GM18498 (cell line): ENCODE measurements at regions not wholly inside any gene's neighbourhood (a gene's known extent, or its start where the extent isn't known, plus 50 kb on each side); places are given as distances from the start of the nearest gene placed in this dataset.

Source experiments
- ATAC-seq: cut with Tn5 transposase; IDR thresholded peaks from one replicate; pipeline ENCODE4 v1.9.1; 2021; ENCODE audit warnings: mild to moderate bottlenecking, moderate library complexity; ENCODE audit not compliant: unreplicated experiment

DNA sequence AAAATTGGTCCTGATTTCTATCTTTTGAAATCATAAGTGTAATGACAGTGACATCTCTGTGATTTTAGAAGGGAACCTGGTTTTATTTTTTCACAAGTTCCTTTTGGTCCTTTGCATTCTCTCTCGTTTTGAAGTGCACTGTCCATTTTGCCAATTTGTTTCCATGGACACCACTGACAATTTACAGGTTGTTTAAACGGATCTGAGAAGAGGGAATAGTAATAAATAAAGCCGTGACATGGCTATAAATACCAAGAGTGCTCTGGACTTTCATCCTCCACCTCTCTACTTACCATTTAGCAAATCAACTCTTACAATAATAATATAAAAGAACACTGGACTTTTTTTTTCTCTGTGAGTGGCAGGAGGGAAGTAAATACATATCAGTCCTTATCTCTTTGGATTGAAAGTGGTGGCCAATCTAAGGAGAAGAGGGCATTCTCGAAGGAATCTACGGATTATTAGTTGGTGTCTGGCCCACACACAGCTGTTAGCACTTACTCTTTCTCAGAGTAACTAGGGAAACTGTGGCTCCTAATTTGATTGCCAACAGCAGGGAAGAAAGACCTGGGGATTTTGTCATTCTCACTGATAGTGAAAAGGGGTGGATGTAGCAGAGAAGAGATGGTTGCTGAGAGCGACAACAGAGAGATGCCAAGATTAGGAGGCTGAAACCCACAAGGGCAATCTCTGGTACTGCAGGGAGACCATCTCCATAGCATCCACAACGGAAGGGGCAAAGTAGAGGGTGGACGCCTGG lies 108.7 kb upstream of the FSHR start:
- no peak for ATAC-seq

DNA sequence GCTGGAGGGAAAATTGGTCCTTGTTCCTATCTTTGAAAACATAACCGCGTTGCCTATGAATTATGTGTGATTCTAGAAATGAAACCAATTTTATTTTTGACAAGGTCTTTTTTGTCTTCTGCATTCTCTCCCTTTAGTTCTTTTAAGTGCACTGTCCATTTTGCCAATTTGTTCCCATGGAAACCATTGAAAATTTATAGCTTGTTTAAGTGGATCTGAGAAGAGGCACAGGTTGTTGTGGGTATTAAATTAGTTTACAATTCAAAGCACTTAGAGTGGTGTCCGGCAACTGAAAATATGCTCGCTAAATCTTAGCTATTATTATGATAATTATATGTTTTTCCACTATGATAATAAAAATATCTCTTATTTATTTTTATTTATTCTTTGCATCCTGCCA lies 107.5 kb upstream of the FSHR start:
- no peak for ATAC-seq

DNA sequence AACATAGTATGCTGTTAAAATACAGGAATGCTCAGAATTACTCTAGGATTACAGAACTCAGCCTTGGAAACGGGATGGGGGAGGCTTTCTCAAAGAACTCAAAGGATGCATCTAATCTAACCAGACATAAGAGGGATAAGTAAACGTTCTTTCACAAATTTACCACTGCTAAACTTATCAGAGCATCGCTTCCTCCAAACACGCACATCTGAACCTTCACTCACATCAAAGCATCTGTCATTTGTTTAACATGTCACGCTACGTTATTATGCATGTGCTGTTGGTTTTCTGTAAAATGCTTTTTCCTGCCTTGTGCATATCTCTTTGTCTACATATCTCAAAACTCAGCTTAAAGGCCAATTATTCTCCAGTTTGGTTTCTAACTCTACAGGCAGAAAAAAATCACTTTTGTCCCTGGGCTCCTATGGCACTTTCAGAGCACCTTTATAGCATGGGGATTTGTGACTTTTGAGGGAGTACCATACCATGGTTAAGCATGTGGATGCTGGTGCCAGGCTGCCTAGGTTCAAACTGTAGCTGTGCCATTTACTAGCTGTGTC lies 106.7 kb upstream of the FSHR start:
- no peak for ATAC-seq

DNA sequence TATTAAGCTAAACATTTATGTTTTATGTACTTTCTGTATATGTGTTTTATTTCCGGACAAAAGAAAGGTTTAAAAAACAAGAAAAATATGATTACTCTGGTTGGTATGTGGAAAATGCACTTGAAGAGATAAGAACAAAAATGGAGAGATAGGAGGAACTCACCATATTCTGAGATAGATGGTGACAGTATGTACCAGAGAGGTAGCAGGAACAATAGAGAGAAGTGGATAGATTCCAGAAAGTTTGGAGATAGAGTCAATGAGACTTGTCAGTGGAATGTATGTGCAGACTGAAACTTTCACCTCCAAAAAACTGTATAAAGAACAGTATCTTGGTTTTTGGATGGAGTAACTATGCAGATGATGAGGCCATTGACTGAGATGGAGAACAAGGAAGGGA lies 105.6 kb upstream of the FSHR start:
- ATAC-seq = no peak

DNA sequence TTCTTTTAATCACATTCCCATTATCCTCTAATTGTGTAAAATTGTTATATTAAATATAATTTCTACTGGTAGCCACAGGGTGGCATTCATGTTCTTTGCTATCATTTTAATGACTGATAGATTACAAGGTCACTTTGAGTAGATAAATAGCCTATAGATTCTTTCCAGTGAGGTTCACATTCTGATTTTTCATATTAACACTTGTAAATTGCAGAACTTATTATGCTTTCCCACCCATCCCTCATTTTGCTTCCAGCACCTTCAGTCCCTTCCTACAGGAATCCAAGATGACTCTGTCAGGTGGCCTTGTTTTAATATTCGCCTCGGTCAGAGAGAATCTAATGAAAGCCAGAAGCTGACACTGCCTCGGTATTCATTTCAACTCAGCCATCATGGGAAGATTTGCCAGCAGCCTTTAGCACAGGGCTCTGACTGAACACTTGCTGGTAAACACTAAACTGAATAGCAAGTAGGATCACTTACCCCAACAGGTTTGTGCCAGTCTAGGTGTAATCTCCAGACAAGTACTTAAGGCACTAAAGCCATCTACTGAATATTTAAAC lies 101.2 kb upstream of the FSHR start:
- ATAC-seq = no peak

DNA sequence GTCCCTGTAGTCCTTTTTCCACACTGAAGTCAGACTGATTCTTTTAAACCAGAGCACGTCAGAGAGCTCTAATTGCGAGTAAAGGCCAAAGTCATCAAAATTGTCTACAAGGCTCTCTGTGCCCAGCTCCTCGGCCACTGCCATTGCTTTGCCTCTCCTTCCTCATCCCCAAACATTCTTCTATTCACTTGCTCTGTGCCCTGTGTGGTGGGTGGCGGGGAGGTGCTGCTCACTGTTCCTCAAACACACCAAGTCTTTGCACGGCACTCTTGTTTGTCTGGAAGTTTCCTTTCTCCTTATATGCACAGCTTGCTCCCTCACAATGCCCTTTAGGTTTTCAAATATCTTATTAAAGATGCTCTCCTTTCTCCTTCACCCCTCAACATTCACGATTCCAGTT lies 100.1 kb upstream of the FSHR start:
- no peak for ATAC-seq

DNA sequence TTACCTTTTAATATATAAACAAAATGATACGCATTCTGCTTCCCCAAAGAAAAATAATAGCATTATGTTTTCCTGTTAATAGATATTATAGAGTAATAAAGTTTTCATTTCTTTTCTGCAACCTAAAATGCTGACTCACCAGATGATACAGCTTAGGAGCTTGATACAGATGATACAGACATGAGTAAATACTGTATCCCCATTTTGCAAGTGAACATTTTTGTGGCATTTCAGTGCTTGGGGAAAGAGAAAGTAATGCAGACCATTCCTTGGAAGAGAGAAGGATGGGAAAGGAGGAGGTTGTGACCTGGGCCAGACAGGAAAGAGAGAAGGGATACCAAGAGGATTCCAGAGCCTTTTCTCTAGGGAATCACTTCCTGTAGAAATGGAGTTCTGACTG lies 97.5 kb upstream of the FSHR start:
- ATAC-seq = no peak

DNA sequence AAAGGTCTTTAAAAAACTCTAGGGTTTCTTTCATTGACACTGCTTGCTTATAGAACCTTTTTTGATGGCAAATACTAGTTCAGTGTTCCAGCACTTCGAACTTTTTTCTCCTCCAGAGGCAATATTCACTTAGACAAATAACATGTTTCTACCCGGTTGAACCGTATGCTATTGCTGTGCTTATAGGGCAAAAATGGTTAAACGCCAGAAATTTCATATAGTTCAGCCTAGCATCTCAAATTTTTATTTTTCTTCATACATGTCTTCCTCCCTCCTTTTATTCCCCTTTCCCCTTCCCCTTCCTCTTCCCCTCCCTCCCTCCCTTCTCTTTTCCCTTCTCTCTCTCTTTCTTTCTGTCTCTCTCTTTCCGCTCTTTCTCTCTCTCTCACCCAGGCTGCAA lies 96.9 kb upstream of the FSHR start:
- no peak for ATAC-seq

DNA sequence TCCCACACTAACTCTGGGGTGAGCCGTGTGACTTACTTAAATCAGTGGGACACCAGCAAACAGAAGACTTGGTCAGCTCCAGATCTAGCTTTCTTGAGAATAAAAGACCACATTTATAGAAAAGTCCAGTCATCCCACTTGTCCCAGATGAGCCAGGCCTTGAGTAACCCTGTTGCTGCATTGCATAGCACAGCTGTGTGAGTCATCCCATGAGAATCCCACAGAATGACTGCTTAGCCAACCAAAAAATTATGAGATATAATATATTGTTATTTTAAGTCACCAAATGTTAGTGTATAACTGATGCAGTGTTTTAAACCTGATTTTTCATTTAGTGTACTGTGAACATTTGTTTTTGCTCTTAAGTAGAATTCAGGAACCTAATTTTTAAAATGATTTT lies 94.2 kb upstream of the FSHR start:
- ATAC-seq = no peak

DNA sequence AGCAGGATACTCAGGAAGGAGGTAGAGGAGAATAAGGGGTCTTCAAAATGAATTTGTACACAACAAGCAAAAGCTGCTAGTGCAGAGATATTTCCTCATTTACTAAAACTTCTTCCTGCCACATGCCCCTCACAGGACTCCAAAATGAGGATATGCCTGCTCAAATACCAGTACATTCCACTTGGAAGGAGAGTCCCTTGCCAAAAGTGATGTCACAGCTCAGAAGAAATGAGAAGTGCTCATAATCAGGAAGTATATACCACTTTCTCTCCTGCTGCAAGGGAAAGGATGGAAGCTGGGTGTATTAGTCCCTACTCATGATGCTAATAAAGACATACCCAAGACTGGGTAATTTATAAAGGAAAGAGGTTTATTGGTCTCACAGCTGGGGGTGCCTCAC lies 87.7 kb upstream of the FSHR start:
- ATAC-seq = no peak

DNA sequence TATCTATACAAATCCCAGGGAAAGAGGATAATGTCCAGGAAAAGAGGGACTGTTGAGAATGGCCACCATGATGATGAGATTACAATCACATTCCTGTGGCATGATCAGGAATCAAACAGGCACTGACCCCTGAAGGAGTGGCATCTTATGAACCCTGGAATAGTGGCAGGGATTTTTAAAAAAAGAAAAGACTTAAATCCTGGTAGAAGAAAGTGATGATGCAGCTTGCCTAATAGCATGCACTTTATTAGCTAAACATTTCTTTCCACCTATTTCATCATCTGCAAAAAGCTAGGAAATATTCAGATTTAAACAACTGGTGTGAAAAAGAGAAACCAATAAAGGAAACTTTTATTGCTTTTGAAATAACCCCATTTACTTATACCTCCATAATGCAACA lies 87.2 kb upstream of the FSHR start:
- ATAC-seq = no peak

DNA sequence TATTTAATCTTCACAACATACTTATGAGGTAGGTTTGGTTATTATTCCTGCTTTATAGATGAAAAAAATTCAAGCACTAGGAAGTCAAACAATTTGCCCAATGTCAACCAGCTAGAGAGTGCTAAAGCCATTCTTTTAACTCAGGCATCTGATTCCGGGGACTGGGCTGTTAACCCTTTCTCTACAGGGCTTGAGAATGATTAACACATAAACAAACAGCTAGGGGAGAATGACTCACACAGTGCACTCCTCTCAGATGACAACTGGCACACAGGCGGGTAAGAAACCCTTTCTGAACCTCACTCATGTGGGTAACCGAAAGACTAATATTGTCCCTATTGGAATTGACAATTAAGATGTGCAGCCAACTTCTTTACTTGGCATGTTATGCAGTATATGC lies 86.3 kb upstream of the FSHR start:
- no peak for ATAC-seq

DNA sequence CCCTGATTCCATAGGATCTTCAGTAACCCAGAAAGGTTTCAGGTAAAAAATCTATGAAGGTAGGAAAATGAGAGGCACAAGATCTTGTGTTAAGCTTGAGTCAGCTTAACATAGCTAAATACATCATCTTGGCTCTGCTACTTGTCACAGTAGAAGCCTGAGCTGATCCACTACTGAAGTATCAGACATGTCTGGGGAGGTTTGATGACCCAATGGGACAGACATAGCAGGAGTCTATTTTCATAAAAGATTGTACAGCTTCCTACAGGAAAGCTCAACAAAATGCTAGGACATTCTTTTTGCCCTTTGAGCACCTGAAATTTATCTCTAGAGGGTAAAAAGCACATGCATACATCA lies 84.3 kb upstream of the FSHR start:
- ATAC-seq = no peak

DNA sequence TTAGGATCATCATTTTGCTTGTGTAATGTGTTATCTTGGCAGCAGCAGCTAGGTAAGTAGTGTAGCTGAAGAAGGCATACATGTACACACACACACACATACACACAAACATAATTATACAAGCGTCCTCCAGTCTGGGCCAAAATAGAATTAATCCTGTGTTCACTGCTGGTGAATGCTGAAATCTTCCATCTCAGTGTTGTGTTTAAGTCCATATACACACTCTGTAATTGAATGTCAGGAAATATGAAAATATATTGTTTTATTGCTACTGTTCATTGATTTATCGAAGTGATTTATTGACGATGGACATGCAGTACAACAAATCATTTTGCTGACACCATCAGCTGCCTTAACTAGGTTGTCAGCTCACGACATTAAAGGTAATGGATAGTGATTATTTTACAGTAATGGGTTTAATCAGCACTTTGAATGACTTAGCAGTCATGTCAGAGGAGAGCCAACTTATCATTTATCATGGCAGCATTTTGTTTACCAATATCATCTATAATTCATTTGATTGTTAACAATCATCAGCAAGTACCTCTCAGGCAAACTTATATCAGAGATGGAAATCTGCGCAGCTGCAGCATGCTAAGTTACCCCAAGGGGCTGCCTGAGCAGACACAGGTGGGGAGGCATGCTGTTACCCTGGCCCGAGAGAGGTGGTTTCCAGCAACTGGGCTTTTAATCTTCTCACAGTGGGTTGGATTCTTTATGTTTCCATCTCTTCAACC lies 83.7 kb upstream of the FSHR start:
- no peak for ATAC-seq

DNA sequence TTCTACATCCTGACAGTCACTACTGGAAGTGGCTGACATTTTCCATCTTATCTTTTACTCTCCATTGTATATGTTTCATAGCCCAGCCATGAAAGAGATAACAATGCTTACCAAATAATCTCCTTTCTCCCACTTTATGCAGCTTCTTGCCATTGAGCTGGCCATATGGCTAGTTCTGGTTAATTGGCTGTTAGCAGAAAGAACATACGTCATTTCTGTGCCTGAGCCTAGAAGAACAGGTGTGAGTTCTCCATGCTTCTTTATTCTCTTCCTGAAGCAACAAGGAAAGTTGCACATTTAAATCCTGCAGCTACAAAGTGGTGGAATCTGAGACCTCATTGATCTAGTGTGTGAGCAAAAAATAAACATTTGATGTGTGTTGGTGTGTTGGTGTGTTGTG lies 82.0 kb upstream of the FSHR start:
- ATAC-seq = no peak

DNA sequence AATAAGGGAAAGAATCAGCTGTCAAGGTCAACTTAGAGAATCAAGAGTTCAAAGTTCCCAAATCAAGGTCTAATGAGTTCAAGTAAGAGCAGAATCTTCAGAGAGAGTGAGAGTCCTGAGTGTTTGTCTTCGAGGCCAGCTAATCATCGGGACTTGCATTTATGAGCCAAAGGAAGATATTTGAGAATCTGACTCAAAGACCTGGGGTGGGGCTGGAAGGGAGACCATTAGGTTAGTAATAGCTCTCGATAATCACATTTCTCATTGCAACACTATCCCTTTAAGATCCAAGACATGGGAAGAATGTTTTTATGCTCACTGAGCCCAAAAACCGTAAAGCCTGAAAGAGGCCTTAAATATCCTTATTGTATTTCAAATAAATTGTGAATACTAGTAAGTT lies 72.0 kb upstream of the FSHR start:
- no peak for ATAC-seq

DNA sequence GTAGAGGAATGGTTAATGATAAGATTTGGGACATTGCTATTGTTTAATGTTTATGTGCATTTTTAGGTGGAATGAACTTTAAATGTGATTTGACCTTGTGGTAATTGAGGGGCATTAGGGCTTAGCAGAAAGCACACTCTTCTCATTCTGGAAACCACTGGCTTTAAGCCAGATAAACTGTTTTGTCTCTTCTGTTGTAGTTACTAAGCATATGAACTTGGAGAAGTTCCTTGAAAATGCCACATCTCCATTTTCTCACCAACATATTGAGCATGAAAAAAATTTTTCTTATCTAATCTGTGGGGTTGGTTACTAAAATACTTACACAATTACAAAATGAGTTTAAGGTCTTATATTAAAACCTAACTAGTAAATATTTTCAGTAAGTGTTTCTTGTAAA lies 70.8 kb upstream of the FSHR start:
- ATAC-seq = no peak

DNA sequence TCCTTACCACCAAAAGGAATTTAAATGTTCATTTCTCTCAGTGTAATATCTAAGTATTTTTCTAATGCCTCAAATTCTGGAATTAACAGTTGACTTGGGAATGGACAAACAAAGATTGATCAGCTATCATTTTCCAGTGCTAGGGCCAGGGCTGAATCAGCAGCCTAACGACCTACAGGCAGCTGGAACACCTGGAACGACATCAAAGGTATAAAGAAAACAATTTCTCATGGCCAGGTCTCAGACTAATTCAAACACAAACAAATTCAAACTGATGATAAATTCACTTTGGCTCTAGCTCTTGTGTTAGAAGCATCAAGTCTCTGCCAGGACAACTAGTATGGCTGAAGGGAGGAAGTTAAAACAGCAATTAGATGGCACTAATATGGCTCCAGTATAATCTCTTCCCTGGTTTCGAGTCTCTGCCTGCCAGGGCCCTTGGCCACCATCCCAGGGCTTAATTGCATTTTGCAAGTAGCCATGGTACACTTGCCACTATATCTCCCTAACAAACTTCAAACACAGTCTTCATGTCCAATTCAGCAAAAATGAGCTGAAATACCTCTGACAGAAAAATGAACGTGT lies 70.2 kb upstream of the FSHR start:
- ATAC-seq = no peak

DNA sequence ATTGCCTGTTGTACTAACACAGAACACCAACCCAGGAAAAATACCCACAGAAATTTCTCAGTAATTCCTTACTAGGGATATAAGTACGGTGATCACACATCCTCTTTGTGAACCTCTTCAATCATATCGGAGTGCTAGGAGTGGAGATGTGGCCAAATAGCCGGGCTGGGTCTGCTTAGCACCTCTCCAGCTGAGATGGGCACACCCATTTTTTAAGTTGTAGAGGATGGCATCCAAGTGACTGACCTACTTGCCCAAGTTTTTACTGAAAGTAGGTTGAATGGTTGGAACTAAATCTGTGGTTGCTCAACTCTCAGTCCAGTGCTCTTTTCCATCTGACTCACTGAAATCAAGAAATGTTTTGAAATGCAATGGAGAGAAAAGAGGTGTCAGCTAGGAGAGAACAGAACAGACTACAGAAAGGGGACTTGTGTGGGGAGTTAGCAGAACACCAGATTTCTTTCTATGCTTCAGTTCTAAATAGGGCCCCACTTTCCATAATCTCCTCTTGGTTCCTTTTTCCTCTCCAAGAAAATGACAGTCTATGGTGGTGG lies 68.7 kb upstream of the FSHR start:
- ATAC-seq = no peak

DNA sequence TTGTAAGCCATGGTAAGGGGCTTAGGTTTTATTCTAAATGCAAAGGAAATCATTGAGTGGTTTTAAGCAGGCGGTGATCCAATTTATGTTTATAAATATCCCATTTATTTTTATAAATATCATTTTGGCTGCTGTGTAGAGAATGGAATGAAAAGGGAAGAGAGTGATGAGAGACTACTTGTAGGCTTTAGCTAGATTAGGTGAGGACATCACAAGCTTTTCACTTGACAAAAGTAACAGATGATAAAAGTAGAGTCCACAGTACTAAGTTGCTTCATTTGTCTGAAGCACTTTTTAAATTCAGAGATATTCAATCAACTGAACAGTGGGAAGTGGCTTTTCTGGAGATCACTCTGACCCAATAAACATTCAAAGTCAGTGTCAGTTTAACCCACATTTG lies 65.4 kb upstream of the FSHR start:
- ATAC-seq = no peak

DNA sequence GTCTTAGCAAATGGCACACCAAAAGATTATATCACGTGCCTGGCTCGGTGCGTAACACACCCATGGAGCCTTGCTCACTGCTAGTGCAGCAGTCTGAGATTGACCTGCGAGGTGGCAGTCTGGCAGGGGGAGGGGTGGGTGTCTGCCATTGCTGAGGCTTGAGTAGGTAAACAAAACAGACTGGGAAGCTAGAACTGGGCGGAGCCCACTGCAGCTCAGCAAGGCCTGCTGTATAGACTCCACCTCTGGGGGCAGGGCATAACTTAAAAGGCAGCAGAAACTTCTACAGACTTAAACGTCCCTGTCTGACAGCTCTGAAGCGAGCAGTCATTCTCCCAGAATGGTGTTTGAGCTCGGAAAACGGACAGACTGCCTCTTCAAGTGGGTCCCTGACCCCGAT lies 55.9 kb upstream of the FSHR start:
- ATAC-seq = no peak

DNA sequence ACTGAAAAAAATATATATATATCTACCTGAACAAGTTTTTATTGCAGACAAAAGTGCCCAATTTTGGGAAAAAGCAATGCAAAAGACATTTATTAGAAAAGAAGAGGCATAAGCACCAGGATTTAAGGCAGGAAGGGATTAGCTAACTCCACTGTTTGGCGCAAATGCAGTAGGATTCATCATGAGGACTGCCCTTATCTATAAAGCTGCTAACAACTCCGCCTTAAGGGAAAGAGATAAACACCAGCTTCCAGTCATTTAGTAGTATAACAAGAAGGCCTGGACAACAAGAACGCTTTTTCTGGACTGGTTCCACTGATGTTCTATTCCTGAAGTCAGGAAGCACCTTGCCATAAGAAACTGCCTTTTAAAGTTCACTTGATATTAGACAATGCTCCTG lies 52.9 kb upstream of the FSHR start:
- ATAC-seq = no peak
